GM12874 (cell line): ENCODE measurements at regions not wholly inside any gene's neighbourhood (a gene's known extent, or its start where the extent isn't known, plus 50 kb on each side); places are given as distances from the start of the nearest gene placed in this dataset.

Source experiments
- TF ChIP-seq, protein P1 (sequence below): IDR thresholded peaks from 2 replicates; pipeline ENCODE4 v1.5.1; 2011; ENCODE audit warnings: low read depth, mild to moderate bottlenecking, control low read depth, low read length, moderate library complexity; ENCODE audit not compliant: insufficient read depth

DNA sequence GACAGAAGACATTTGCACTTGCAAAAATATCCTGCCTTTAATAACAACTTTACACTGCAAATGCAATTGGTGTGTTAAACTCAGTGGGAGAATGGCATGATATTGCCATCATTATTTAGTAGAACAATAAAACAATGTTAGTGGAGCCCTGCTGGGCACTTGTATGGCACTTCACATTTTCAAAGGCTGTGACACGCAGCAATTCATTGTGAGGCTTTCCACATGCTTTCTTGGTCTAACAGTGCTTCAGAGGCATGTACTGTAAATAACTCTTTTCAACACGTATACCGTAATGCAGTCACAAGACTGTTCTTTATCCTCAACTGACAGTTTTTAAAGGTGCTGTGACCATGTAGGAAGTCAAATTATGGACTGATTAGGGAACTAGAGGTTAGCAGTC lies 155.5 kb upstream of the EPB41L4A start:
- TF ChIP-seq, protein P1, sequence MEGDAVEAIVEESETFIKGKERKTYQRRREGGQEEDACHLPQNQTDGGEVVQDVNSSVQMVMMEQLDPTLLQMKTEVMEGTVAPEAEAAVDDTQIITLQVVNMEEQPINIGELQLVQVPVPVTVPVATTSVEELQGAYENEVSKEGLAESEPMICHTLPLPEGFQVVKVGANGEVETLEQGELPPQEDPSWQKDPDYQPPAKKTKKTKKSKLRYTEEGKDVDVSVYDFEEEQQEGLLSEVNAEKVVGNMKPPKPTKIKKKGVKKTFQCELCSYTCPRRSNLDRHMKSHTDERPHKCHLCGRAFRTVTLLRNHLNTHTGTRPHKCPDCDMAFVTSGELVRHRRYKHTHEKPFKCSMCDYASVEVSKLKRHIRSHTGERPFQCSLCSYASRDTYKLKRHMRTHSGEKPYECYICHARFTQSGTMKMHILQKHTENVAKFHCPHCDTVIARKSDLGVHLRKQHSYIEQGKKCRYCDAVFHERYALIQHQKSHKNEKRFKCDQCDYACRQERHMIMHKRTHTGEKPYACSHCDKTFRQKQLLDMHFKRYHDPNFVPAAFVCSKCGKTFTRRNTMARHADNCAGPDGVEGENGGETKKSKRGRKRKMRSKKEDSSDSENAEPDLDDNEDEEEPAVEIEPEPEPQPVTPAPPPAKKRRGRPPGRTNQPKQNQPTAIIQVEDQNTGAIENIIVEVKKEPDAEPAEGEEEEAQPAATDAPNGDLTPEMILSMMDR, result no peak

DNA sequence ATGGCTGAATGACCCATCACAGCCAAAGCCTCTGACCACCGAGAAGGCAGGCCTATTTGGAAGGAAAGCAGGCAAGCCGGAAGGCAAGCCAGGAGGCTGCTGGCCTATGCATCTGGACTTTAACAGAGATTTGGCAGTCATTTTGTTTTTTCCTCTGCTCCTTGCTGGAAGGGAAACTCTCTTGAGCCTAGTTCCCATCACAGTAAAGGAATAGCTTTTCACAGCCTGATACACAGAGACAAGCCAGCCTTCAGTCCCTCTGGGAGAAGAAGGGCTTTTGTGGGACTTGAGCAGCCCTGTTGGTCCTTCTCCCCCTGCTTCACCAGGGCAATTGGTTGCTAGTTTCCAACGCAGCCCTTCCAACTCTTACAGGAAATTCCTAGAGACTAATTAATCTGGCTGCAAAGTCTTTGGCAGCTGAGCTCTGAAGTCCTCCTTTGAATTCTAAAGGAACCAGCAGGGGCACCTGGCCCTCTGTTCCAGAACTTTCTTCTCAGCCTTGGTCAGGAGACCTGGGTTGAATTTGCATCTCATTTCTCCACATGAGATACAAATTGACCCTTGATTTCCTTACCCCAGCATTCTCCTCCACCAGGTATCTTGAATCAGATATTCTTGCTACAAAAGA lies 157.3 kb upstream of the EPB41L4A start:
- TF ChIP-seq, protein P1, result no peak

DNA sequence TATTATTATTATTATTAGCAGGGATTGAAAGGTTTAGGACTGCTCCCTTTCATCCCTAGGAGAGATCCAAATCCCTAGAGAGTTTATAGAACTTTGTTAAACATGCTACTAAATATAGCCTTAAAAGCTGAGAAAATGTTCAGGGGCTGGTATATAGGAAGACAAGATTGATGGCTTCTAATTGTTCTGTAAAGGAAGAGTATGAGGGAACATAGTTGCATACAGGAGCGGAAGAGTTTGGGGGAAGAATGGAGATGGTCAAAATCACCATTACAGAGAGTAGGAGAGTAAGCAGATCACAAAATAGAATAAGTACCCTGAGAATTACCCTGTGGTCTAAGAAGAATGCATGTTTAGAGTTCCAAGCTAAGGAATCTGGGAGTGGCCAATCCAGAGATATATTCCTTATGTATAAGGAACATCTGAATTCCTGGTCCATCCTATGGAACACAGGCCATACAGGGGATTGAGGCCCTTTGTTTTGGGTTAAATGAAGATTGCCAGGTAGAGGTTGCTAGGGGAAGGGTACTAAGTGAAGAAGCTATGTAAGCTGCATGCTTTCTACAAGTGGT lies 158.0 kb upstream of the APC start:
- TF ChIP-seq, protein P1, result no peak

DNA sequence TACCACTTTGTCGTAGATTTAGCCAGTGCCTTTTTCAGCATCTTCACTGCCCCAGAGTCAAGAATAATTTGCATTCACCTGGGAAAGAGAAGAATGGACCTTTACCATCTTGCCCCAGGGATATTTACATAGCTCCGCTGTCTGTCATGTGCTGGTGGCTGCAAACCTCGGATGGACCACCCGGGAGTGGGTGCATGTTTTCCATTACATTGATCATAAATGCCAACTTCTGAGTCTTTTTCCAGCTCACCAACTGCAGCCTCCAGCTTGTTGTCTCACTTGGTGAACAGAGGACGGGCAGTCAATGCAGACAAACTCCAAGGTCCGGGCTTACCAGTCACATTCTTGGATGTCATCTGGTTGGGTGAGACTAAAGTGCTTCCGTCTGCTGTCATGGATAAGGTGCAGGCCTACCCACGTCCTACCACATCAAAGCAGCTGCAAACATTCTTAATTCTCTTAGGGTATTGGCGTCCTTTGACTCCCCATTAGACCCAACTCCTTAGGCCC lies 155.8 kb upstream of the APC start:
- TF ChIP-seq, protein P1, result no peak

DNA sequence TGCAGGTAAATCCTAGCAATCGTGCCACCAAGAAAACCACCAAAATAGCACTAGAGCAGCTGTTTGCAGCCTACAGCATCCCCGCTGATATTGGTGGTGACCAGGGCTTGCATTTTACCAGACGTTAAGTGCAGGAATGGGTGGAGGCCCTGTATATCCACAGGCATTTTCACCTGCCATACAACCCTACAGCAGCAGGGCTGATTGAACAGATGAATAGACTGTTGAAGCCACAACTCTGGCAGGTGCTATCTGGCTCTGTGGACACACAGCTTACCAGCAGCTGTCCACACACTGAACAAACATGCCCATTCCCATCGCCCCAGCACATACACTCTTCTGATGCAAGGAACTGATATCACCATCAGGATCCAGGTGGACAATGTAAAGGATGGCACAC lies 154.5 kb upstream of the APC start:
- TF ChIP-seq, protein P1, result no peak

DNA sequence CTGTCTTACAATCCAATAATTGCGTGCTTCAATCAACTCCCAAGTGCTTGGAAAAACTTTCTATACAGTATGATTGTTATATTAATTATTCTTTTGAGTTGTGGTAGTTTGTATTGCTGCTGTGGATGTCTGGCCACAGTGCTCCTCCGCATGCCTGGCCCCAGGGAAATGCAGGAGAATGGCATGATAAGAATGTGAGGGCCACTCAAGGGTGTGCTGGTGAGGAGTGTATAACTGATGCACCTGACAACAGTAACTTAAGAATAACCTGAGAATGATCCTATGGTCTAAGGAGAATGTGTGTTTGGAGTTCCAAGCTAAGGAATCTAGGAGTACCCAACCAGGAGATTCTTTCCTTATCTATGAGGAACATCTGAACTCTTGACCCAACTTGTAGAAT lies 152.9 kb upstream of the APC start:
- TF ChIP-seq, protein P1, result no peak

DNA sequence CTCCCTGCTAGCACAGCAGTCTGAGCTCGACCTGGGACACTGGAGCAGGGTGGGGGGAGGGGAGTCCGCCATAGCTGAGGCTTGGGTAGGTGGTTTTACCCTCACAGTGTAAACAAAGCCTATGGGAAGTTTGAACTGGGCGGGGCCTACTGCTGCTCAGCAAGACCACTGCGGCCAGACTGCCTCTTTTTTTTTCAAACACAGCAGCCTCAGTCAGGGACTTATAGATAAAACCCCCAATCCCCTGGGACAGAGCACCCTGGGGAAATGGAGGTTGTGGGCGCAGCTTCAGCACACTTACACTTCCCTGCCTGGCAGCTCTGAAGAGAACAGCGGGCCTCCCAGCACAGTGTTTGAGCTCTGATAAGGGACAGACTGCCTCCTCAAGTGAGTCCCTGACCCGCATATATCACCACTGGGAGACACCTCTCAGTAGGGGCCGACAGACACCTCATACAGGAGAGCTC lies 151.1 kb upstream of the APC start:
- TF ChIP-seq, protein P1, result no peak
